ENCODE measurements at regions not wholly inside any gene's neighbourhood (a gene's known extent, or its start where the extent isn't known, plus 50 kb on each side); places are given as distances from the start of the nearest gene placed in this dataset.

GRCh38 chr1:147478521-147478920, 62.8 kb upstream of the BCL9 start:
- no peak for TF ChIP-seq CTCF (IDR thresholded peaks at IDR 0.05)
- Histone ChIP-seq H3K27ac (no peak overlapping the region), H3K4me3 (no peak overlapping the region)
- no peak for DNase-seq (ENCODE audit: low spot score)

- no peak for DNase-seq (ENCODE audit: low spot score)
- H3K27ac ChIP-seq: no peak overlapping the region
These were observed 61.3 kb upstream of the BCL9 start for GRCh38 chr1:147479864-147480564.

GRCh38 chr1:147480565-147480935, 60.8 kb upstream of the BCL9 start:
- Histone ChIP-seq H3K4me3 (no peak overlapping the region), H3K27ac (no peak overlapping the region)
- DNase-seq (ENCODE audit: low spot score): no peak
- no peak for TF ChIP-seq CTCF (IDR thresholded peaks at IDR 0.05)

More at GRCh38 chr1:147479864-147480564, 61.3 kb upstream of the BCL9 start:
- H3K4me3 ChIP-seq: no peak overlapping the region
- TF ChIP-seq CTCF (IDR thresholded peaks at IDR 0.05): no peak

GRCh38 chr1:147486876-147487656, 54.2 kb upstream of the BCL9 start:
- Histone ChIP-seq H3K27ac (no peak overlapping the region), H3K4me3 (no peak overlapping the region)
- TF ChIP-seq CTCF (IDR thresholded peaks at IDR 0.05): no peak
- DNase-seq (ENCODE audit: low spot score): no peak

- no peak for DNase-seq (ENCODE audit: low spot score)
- no peak for TF ChIP-seq CTCF (IDR thresholded peaks at IDR 0.05)
- no peak overlapping the region for H3K4me3 ChIP-seq
- H3K27ac ChIP-seq: no peak overlapping the region
These were observed 50.2 kb upstream of the BCL9 start for GRCh38 chr1:147491098-147491497.
